Stimulated activated naive CD8-positive, alpha-beta T cell treated with anti-CD3 and anti-CD28 coated beads, Interleukin-15, amount 100 ng/mL, for 72 hours (primary cell): ENCODE measurements at regions not wholly inside any gene's neighbourhood (a gene's known extent, or its start where the extent isn't known, plus 50 kb on each side); places are given as distances from the start of the nearest gene placed in this dataset.
"Not testable (repeated sequence)": the region's sequence is repeated elsewhere in the genome, so short reads cannot be mapped to it uniquely, and the experiment has no call there.

Experiments used
- ATAC-seq: fragments of 150-1000 bp; cut with Tn5 transposase; 2 replicates; pipeline ENCODE4 v1.10.0; 2021; ENCODE audit warnings: mild to moderate bottlenecking, moderate library complexity
- DNase-seq, 2 donors: peaks; one replicate each; pipeline ENCODE4 v3.0.0; 2021 to 2022
- H3K27ac Mint-ChIP-seq, 2 donors: one replicate each; pipeline ENCODE4 v1.8.0; 2022; ENCODE audit warnings: mild to moderate bottlenecking in 2 of 2, mixed read lengths in 2 of 2, moderate library complexity in 2 of 2
- H3K27me3 Mint-ChIP-seq: one replicate; pipeline ENCODE4 v1.8.0; 2022; ENCODE audit warnings: mixed read lengths
- H3K4me1 Mint-ChIP-seq: one replicate; pipeline ENCODE4 v1.8.0; 2022; ENCODE audit warnings: mild to moderate bottlenecking, mixed read lengths
- H3K4me3 Mint-ChIP-seq, 2 donors: one replicate each; pipeline ENCODE4 v1.8.0; 2022; ENCODE audit warnings: mild to moderate bottlenecking in 2 of 2, mixed read lengths in 2 of 2, moderate library complexity in 1 of 2
- H3K9me3 Mint-ChIP-seq, 2 donors: one replicate each; pipeline ENCODE4 v1.8.0; 2022; ENCODE audit warnings: mixed read lengths in 2 of 2

- ATAC-seq = no peak
- no peak for DNase-seq
- no peak overlapping the region for H3K27ac Mint-ChIP-seq
- peaks cover 0 to 10% of the 10 kb centered on the region in 2 donors for H3K9me3 Mint-ChIP-seq
- H3K27me3 Mint-ChIP-seq = no peaks in the 10 kb centered on the region
- no peak overlapping the region for H3K4me3 Mint-ChIP-seq
- no peaks in the 10 kb centered on the region for H3K4me1 Mint-ChIP-seq
These were observed 419.4 kb downstream of the ISL1 start for GRCh38 chr5:51802551-51803184.

- DNase-seq = no peak
- Mint-ChIP-seq H3K27me3 (no peaks in the 10 kb centered on the region), H3K9me3 (peaks cover 0 to 13% of the 10 kb centered on the region in 2 donors), H3K27ac (no peak overlapping the region), H3K4me3 (no peak overlapping the region), H3K4me1 (no peaks in the 10 kb centered on the region)
- no peak for ATAC-seq
These were observed 423.4 kb downstream of the ISL1 start for GRCh38 chr5:51806677-51807076.

GRCh38 chr5:51810592-51810991, 427.3 kb downstream of the ISL1 start:
- ATAC-seq (no peak), DNase-seq (no peak)
- no peak overlapping the region for H3K27ac Mint-ChIP-seq
- no peak overlapping the region for H3K4me3 Mint-ChIP-seq
- H3K9me3 Mint-ChIP-seq = peaks cover 0 to 8% of the 10 kb centered on the region in 2 donors
- no peaks in the 10 kb centered on the region for H3K27me3 Mint-ChIP-seq
- H3K4me1 Mint-ChIP-seq = no peaks in the 10 kb centered on the region

- ATAC-seq (no peak), DNase-seq (no peak)
- H3K4me1 Mint-ChIP-seq = no peaks in the 10 kb centered on the region
- H3K27me3 Mint-ChIP-seq = no peaks in the 10 kb centered on the region
- H3K4me3 Mint-ChIP-seq = no peak overlapping the region
- H3K27ac Mint-ChIP-seq = no peak overlapping the region
- peaks cover 3 to 12% of the 10 kb centered on the region in 2 donors for H3K9me3 Mint-ChIP-seq
These were observed 428.7 kb downstream of the ISL1 start for GRCh38 chr5:51811883-51812471.

- H3K4me3 Mint-ChIP-seq, ATAC-seq: not testable (repeated sequence)
- peaks cover 2 to 14% of the 10 kb centered on the region in 2 donors for H3K9me3 Mint-ChIP-seq
These were observed 431.6 kb downstream of the ISL1 start for GRCh38 chr5:51814817-51815216.

GRCh38 chr5:51816427-51816826, 433.2 kb downstream of the ISL1 start:
- DNase-seq = no peak
- ATAC-seq = no peak
- Mint-ChIP-seq H3K27me3 (no peaks in the 10 kb centered on the region), H3K27ac (no peak overlapping the region), H3K4me3 (no peak overlapping the region), H3K4me1 (no peaks in the 10 kb centered on the region), H3K9me3 (peaks cover 9 to 25% of the 10 kb centered on the region in 2 donors)

More at GRCh38 chr5:51814817-51815216, 431.6 kb downstream of the ISL1 start:
- H3K27me3 Mint-ChIP-seq, H3K4me1 Mint-ChIP-seq, DNase-seq, H3K27ac Mint-ChIP-seq: not testable (repeated sequence)

GRCh38 chr5:51821697-51822096, 438.4 kb downstream of the ISL1 start:
- Mint-ChIP-seq H3K4me1 (no peaks in the 10 kb centered on the region), H3K4me3 (no peak overlapping the region), H3K9me3 (peaks cover 9 to 16% of the 10 kb centered on the region in 2 donors), H3K27me3 (no peaks in the 10 kb centered on the region), H3K27ac (no peak overlapping the region)
- DNase-seq = no peak
- no peak for ATAC-seq

GRCh38 chr5:51829230-51829629, 446.0 kb downstream of the ISL1 start:
- DNase-seq (no peak), ATAC-seq (no peak)
- H3K9me3 Mint-ChIP-seq = peaks cover 6 to 8% of the 10 kb centered on the region in 2 donors
- no peak overlapping the region for H3K27ac Mint-ChIP-seq
- H3K4me1 Mint-ChIP-seq = no peaks in the 10 kb centered on the region
- H3K4me3 Mint-ChIP-seq = no peak overlapping the region
- no peaks in the 10 kb centered on the region for H3K27me3 Mint-ChIP-seq

- DNase-seq (no peak), ATAC-seq (no peak)
- H3K27me3 Mint-ChIP-seq = no peaks in the 10 kb centered on the region
- no peak overlapping the region for H3K4me3 Mint-ChIP-seq
- peaks cover 6 to 8% of the 10 kb centered on the region in 2 donors for H3K9me3 Mint-ChIP-seq
- H3K4me1 Mint-ChIP-seq = no peaks in the 10 kb centered on the region
- no peak overlapping the region for H3K27ac Mint-ChIP-seq
These were observed 446.4 kb downstream of the ISL1 start for GRCh38 chr5:51829691-51830090.

GRCh38 chr5:51832934-51833470, 449.8 kb downstream of the ISL1 start:
- Mint-ChIP-seq H3K4me1 (no peaks in the 10 kb centered on the region), H3K27ac (no peak overlapping the region), H3K27me3 (no peaks in the 10 kb centered on the region), H3K9me3 (peaks cover 6 to 8% of the 10 kb centered on the region in 2 donors), H3K4me3 (no peak overlapping the region)
- no peak for ATAC-seq
- no peak for DNase-seq

GRCh38 chr5:51838459-51838858, 455.2 kb downstream of the ISL1 start:
- Mint-ChIP-seq H3K9me3 (no peaks in the 10 kb centered on the region), H3K27me3 (no peaks in the 10 kb centered on the region), H3K4me3 (no peak overlapping the region), H3K27ac (no peak overlapping the region), H3K4me1 (no peaks in the 10 kb centered on the region)
- ATAC-seq (no peak), DNase-seq (no peak)

GRCh38 chr5:51843893-51844292, 460.6 kb downstream of the ISL1 start:
- Mint-ChIP-seq H3K27me3 (no peaks in the 10 kb centered on the region), H3K9me3 (peaks cover 11 to 13% of the 10 kb centered on the region in 2 donors), H3K4me3 (no peak overlapping the region), H3K27ac (no peak overlapping the region), H3K4me1 (no peaks in the 10 kb centered on the region)
- DNase-seq (no peak), ATAC-seq (no peak)

- ATAC-seq = no peak
- no peak overlapping the region for H3K27ac Mint-ChIP-seq
- H3K27me3 Mint-ChIP-seq = no peaks in the 10 kb centered on the region
- H3K9me3 Mint-ChIP-seq = peaks cover 11 to 13% of the 10 kb centered on the region in 2 donors
- H3K4me1 Mint-ChIP-seq = no peaks in the 10 kb centered on the region
- H3K4me3 Mint-ChIP-seq = no peak overlapping the region
- no peak for DNase-seq
These were observed 462.8 kb downstream of the ISL1 start for GRCh38 chr5:51846015-51846414.

GRCh38 chr5:51859624-51860023, 476.4 kb downstream of the ISL1 start:
- no peak for DNase-seq
- H3K27me3 Mint-ChIP-seq = no peaks in the 10 kb centered on the region
- no peak for ATAC-seq
- no peaks in the 10 kb centered on the region for H3K4me1 Mint-ChIP-seq
- no peak overlapping the region for H3K4me3 Mint-ChIP-seq
- H3K27ac Mint-ChIP-seq = no peak overlapping the region
- peaks cover 5 to 6% of the 10 kb centered on the region in 2 donors for H3K9me3 Mint-ChIP-seq

- DNase-seq (no peak), ATAC-seq (no peak)
- no peaks in the 10 kb centered on the region for H3K4me1 Mint-ChIP-seq
- H3K4me3 Mint-ChIP-seq = no peak overlapping the region
- H3K27me3 Mint-ChIP-seq = no peaks in the 10 kb centered on the region
- H3K27ac Mint-ChIP-seq = no peak overlapping the region
- peaks cover 5 to 6% of the 10 kb centered on the region in 2 donors for H3K9me3 Mint-ChIP-seq
These were observed 477.3 kb downstream of the ISL1 start for GRCh38 chr5:51860532-51861018.

GRCh38 chr5:51872144-51872543, 488.9 kb downstream of the ISL1 start:
- Mint-ChIP-seq H3K4me3 (no peak overlapping the region), H3K9me3 (peaks cover 17 to 24% of the 10 kb centered on the region in 2 donors), H3K27ac (no peak overlapping the region), H3K27me3 (no peaks in the 10 kb centered on the region), H3K4me1 (no peaks in the 10 kb centered on the region)
- ATAC-seq (no peak), DNase-seq (no peak)
